SK-MEL-5 (cell line): ENCODE measurements at regions not wholly inside any gene's neighbourhood (a gene's known extent, or its start where the extent isn't known, plus 50 kb on each side); places are given as distances from the start of the nearest gene placed in this dataset.

ENCODE experiments used
- DNase-seq: peaks from one replicate; pipeline ENCODE4 v3.0.0-alpha.2; 2016; ENCODE audit warnings: low read depth, low spot score
- in situ Hi-C: cut with HindIII; loops from 2 replicates; pipeline ENCODE4 v1.10.0; 2016; ENCODE audit warnings: low sequenced_read_pairs, high pct_unique_total_duplicates, low pct_unique_long_range_greater_than_20kb

DNA sequence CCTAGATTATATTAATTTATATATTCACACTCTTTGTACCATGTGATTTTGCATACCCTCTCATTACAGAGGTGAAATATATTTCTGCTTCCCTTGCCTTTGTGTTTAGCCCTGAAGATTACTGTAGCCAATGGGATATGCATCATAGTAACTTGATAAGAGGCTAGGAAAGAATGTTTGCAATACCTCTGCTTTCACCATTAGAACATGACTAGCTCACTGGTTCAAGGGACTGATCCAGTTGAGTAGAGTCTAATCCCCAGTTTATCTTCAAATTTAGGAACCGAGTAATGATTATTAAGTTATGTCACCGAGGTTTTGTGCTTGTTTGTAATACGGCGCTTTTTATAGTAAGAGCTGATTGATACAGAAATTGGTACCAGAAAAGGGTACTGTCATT, 552.6 kb upstream of the GJE1 start:
- in situ Hi-C loops = no loop called here

DNA sequence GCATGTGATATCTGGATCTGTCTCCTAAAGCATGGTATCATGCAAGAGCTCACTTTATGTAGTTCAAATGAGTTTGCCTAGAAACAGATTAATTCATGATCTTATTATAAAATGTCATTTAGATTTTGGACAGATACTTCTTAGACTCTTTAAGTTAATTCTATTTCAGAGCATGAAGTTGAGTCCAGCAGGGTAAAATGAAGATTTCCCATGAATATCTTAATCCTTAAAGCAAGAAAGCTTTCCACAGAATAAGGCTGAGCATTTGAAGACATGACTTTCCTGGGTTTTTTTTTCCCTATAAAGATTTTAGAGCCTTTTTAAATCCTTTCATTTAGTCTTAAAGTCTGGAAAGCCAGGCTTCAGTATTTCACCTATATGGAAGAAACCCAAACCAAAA, 556.0 kb upstream of the GJE1 start:
- DNase-seq = no peak
- in situ Hi-C loops = no loop called here

More for the DNA sequence above, 552.6 kb upstream of the GJE1 start:
- no peak for DNase-seq

DNA sequence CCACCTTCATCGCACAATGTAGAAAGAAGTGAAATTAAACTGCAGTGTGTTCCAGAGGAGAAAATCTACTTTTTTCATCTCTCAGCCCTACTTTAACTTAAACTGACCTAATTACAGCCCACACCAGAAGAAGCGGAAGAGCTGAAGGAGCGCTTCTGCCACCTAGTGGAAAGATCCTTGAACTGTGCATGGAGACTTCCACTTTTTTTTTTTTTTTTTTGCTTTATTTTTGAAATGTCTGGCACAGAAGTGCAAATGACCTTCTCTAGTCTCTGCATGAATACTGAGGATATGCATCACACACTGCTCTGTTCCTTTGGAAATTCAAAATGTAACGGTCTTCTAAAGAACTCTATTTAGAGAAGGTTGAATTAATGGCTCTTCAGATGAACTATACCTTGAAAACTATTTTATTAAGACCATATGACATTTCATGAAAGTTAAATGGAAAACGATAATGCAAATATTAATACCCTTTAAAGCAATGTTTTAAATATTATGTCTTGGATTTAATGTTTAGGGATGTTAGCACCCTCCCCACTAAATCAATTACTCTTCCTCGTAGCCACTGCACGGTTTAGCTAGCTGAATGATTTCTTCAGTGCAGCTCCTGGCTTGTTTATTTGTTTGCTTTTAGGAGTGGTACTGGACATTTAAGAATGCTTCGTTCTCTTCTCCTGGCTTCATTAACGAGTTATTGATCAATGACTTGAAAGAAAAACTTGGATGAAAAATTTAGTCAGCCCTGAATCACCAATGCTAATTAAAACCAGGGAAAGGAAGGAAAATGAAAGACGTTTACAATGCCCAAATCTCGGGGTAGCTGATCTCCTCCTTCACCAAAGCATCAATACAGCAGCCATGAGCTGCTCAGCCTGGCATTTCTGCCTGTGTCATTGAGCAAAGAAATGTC, 569.6 kb upstream of the GJE1 start:
- peak; percentile 86 for DNase-seq
- in situ Hi-C loops = no loop called here

DNA sequence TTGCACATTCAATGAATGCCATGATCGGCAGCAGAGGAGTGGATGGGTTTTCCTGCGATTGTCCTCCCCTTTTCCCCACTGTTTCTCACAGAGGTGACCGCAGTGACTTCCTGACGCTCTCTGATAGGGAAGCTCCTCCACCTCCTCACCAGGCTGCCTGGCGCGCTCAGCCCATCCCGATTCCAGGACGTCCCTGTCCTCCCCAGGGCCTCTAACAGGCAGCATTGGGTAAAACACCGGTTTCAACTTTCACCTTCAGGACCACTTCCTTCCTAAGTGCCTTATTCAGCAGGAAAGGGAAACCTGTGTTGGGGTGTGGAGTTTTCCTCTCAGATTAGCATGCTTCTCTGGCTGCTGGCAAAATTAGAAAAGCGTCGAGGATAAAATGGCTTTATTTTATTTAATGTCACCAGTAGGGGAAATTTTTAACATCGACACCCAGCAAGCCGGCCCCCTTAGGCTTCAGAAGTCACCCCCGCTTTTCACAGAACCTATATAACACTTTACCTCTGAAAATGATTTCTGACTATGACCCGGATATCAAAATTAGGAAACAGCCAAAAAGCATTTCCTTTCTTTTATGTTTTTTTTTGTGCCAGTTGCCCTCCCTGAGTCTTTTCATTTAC, 570.4 kb upstream of the GJE1 start:
- in situ Hi-C loops = no loop called here
- DNase-seq = no peak

DNA sequence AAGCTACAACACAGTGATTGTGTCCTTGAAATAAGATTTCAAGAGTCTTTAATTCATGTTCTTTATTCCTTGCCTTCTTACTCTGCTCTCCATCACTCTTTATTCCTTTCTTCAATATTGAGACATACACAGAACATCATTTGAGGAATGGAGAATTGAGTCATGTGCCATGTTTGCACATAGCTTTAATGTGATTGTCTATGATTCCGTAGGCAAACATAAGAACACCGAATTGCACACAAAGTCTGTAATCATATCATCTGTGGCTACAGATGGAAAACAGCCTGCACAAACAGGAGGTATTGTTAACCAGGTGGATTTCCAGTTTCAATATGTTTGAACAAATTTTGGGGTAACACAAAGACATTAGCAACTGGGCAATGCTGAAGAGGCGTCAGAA, 571.6 kb upstream of the GJE1 start:
- no peak for DNase-seq
- in situ Hi-C loops = no loop called here

DNA sequence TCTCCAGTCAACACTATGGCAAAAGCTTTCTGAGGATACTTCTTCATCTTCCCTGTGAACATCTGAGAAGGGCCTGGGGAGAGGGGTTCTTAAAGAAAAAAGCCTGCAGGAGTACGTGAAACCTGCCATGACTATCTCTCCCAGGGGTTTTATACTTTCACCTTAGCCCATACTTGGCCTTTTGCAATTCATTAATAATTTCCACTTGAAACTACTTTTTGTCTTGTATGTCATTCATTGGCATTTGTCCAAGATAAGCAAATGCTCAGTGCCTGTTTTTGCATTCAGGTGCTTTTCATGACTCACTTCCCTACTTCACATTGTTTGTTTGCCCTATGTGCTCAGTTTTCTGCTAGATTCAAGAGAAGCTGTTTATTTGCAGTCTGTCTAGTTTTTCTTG, 580.3 kb upstream of the GJE1 start:
- no peak for DNase-seq
- in situ Hi-C loops = no loop called here

DNA sequence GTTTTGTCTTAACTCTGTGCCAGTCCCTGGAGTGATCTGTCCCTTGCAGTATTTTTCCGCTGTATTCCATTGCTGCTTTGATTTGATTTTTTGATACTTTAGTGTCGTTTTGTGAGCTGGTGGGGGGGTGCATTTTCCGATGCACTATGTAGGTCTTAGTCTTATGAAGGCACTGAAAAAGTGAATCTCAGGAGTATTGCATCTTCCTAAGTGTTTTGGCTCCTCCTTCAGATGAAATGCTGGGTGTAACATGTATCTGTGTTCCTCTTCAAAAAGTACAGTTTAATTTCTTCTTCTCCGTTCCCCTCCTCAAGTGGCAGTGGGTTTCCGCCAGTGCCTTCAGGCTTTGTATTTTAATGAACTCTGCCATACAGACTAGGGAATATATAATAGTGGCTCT, 580.7 kb upstream of the GJE1 start:
- DNase-seq = no peak
- in situ Hi-C loops = no loop called here

DNA sequence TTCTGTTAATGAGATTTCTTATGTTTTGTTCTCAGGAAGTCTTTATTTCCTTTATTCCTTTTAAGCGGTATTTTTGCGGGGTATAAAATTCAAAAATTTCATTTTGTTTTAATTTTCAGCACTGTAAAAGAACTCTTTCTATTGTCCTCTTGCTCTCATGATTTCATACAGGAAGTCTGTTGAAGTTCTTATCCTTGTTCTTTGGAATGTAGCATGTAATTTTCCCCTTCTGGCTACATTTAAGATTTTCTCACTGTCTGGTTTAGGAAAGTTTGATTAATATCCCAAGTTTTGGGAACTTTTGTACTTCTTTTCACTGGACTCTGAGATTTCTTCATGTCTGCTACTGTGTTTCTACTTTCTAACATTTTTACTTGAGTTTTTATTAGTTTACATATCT, 581.4 kb upstream of the GJE1 start:
- no peak for DNase-seq
- in situ Hi-C loops = no loop called here

DNA sequence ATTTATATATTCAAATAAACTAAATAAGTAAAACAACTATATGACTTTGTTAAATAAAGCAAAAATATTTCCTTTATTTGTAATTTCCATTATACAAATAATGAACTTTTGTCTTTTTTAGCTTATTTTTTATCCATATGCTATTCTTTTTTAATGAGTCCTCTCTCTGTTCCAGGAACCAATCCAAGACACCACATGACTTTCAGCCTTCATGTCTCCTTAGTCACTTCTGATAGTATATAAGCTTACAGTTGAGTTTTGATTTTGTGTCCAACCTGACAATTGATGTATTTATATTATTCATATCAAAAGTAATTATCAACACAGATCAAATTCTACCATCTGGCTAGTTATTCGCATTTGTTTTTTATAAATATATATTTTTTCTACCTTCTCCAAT, 582.3 kb upstream of the GJE1 start:
- in situ Hi-C loops = no loop called here

DNA sequence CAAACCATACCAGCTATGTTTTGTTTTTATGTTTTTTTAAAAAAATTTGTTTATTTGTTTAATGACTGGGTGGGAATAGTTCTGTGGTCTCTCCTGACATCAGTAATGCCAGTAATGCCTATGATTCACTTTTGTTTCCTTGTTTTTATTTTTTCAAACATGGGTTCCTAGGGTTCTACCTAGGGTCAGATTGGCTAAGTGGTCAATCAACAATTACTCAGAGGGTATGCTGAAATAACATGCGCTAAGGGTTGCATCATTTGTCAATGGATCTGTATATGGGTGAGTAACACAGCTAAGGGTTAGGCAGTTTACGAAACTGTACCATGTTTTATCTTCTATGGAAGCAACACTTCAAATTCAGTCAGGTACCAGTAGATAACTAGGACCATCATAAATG, 583.8 kb upstream of the GJE1 start:
- DNase-seq = no peak
- in situ Hi-C loops = no loop called here

More for the DNA sequence above, 582.3 kb upstream of the GJE1 start:
- DNase-seq = no peak

DNA sequence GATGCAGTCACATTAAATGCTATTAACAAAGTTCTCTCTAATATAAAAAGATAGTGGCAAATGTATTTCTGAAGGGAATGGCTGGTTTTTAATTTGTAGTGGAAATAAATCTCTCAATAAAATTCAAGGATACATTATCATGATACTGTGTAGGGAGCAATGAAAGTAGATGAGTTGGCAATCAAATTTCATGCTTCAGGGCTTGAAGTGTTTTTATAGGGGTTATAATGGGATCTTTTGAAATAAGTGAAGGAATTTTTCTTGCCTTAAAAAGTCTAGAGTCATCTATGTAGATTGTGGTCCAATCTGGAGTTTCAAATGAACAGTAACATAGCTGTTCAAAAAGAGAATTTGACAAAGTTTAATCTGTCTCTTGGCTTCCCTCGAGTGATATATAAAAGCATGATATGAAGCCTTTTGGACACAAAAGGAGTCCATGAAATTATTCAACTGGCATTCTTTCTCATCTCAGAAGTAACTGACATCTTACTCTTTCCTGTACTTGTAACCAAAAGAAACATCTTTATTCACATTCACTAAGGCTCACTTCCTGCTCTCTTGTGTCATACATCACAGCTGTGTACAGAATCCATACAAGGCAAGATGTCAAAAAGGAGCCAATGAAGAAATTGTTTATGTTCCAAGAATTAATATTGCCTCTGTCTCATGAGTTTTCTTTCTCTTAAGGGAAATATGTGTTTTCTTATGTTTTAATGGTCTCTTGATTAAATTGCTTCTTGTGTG, 591.0 kb upstream of the GJE1 start:
- peak; percentile 43 for DNase-seq
- in situ Hi-C loops = no loop called here

DNA sequence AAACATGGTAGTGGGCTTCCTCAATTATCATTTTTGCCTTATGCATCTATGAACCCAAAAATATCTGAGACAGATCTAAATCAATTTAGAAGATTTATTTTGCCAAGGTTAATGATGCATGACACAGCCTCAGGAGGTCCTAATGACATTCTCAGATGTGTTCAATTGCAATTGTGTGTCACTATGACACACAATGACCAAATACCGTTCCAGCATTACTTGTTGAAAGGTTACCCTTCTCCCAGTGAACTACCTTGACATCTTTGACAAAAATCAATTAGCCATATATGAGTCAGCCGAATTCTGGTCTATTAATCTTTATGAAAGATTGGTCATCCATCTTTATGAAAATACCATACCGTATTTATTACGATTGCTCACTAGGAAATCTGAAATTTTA, 592.5 kb upstream of the GJE1 start:
- in situ Hi-C loops = no loop called here
- DNase-seq = no peak

DNA sequence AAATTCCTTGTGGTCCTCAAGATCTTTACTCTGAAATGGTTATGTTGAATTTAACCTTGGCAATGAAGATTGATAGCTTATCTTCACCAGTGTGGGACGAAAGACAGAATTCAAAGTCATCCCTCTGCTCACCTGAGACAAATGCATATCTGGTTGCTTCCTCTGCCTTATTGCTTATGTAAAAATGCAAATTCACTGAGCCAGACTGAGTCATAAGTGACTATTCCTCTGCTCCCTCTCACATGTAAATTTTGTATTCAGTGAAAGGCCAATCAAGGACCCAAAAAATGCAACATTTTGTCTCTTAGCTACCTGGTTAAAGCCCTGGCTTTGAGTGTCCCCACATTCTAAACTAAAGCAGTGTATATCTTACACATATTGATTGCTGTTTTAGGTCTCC, 593.1 kb upstream of the GJE1 start:
- DNase-seq = no peak

DNA sequence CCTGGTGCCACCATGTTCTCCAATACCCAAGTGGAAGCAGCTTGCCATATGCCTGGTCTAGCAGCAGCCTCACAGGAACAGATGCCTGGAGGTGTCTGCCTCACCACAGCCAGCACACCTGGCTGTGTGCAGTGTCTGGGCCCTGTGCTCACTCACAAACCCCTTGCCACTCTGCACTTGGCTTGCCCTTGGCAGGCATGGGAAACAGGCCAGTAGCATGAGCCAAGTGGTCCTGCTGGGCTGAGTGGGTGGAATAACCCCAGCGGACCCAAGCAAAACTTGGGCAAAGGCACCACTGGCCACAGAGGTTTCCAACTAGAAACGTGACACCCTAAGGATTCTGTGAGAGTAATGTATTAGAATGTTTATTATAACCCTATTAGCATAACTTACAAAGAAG, 600.5 kb upstream of the GJE1 start:
- in situ Hi-C loops = no loop called here
- no peak for DNase-seq

More for the DNA sequence above, 593.1 kb upstream of the GJE1 start:
- in situ Hi-C loops = no loop called here

DNA sequence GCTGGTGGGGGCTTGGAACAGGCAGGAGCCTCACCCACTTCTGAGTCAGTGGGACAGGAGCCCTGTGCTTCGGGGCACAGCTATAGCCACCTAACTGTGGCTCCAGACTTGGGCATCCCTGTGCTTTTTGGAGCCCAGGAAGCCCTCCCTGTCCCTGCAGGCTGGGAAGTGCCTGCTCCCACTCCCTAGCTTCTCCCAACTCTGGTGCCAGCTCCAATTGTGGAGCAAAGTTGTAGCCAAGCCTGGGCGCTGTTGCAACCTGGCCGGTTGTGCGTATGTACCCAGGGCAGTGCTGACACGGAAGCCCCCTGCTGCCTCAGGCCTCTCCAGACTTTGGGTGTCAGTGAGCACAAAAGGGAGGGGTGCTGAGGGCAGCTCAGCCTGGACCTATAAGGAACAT, 601.7 kb upstream of the GJE1 start:
- in situ Hi-C loops = no loop called here

DNA sequence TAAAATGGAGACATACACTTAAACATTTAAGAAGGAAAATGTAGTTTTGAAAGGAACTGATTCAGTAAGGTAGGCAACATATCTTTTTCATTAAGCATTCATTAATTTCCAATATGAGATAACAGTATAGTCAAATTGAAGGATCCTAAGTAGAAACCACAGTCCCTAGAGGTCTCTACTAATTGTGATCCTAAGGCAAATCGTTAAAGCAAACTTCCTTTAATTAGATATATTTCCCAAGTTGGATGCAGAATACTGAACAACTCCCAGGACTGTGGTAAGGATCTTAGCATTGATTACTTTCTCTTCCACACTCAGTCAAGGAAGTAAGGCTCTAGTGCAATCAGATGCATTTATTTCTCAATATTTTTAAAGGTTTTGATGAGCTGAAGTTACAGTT, 604.1 kb upstream of the GJE1 start:
- DNase-seq = no peak
- in situ Hi-C loops = no loop called here

More for the DNA sequence above, 601.7 kb upstream of the GJE1 start:
- no peak for DNase-seq

DNA sequence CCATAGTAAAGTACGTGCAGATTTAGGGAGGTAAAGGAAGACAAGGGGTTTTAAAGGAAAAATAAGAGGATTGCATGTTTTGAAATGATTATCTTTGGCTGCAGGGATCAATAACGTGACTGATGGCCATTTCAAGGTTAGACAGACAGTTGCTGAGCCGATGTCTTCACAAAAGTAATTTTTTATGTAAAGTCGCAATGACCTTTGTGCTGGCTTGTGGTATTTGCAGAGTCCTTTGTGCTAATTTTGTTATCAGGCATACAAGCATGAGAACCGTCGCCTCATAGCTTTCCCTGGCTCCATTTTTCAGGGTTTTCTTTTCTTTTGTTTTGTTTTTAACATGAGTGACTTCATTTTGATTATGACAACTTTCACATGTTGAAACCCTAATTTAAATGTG, 605.7 kb upstream of the GJE1 start:
- in situ Hi-C loops = no loop called here
- no peak for DNase-seq

DNA sequence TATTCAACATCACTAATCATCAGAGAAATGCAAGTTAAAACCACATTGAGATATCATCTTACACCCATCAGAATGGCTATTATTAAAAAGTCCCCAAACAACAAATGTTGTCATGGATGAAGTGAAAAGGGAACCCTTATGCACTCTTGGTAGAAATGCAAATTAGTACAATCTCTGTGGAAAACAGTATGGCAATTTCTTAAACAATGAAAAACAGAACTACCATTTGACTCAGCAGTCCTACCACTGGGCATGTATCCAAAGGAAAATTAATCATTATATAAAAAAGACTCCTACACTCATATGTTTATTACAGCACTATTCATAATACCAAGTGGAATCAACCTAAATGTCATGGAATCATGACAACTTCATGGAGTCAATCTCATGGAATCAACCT, 611.3 kb upstream of the GJE1 start:
- in situ Hi-C loops = no loop called here
- DNase-seq = no peak

DNA sequence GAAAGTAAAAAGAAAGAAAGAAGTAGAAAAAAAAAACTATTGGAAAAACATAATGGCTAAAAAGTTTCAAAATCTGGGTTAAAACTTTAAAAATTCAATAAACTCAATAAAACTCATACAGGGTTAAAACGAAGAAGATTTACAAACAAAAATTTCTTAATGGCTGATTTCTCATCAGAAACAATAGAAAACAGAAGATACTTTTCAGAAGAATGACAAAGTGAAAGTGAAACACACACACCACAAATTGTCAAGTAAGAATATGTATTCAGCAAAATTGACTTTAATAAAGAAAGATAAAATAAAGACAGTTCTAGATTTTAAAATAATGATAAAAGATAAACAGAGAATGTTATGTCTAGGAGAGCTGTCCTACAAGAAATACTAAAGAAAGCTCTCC, 618.9 kb upstream of the GJE1 start:
- no peak for DNase-seq
- in situ Hi-C loops = no loop called here
